Ishikawa (cell line): ENCODE measurements at regions not wholly inside any gene's neighbourhood (a gene's known extent, or its start where the extent isn't known, plus 50 kb on each side); places are given as distances from the start of the nearest gene placed in this dataset.

Experiments
- CEBPB ChIP-seq: IDR thresholded peaks from 2 replicates; pipeline ENCODE4 v1.6.1; 2012
- CREB1 ChIP-seq: IDR thresholded peaks from 2 replicates; pipeline ENCODE4 v1.6.1; 2012; ENCODE audit warnings: low read depth
- EP300 ChIP-seq: IDR thresholded peaks from 2 replicates; pipeline ENCODE4 v1.6.1; 2012; ENCODE audit warnings: borderline replicate concordance
- FOXM1 ChIP-seq: IDR thresholded peaks from 2 replicates; pipeline ENCODE4 v1.6.1; 2012; ENCODE audit warnings: low read depth, borderline replicate concordance
- TCF12 ChIP-seq: IDR thresholded peaks from 2 replicates; pipeline ENCODE4 v1.6.1; 2012; ENCODE audit warnings: low read depth
- YY1 ChIP-seq: IDR thresholded peaks from 2 replicates; pipeline ENCODE4 v1.6.1; 2012; ENCODE audit warnings: low read depth
- ZBTB7A ChIP-seq: IDR thresholded peaks from 2 replicates; pipeline ENCODE4 v1.6.1; 2012; ENCODE audit warnings: low read depth
- TF ChIP-seq, protein P1 (sequence below): IDR thresholded peaks from 2 replicates; pipeline ENCODE4 v1.6.1; 2012

DNA sequence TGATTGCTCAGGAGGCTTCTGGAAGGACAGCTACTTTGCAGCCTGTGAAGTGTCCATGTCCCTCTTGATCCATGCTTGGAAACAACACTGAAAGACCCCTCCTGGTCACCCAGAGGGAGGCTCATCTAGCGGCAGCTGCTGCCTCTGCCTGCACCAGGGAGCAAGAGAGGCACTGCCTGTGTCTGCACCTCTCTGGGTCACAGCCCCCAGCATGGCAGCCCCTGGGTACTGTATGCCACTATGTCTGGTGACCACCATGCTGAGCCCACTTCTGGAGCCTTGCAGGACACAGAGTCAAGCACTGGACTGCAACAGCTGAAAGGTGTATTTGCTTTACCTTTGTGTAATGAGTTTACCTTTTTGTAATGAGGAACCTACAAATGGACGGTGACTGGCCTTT is 186.3 kb upstream of the MYT1L start:
- no peak for TF ChIP-seq CREB1
- TF ChIP-seq YY1, result no peak
- no peak for TF ChIP-seq CEBPB
- TF ChIP-seq EP300, result no peak
- TF ChIP-seq ZBTB7A, result no peak
- no peak for TF ChIP-seq FOXM1
- TF ChIP-seq, protein P1, sequence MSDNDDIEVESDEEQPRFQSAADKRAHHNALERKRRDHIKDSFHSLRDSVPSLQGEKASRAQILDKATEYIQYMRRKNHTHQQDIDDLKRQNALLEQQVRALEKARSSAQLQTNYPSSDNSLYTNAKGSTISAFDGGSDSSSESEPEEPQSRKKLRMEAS, result no peak
- TF ChIP-seq TCF12, result no peak
